Putamen (tissue), 1 donor: ENCODE measurements at regions not wholly inside any gene's neighbourhood (a gene's known extent, or its start where the extent isn't known, plus 50 kb on each side); places are given as distances from the start of the nearest gene placed in this dataset.
A peak's percentile ranks its signal among the peaks of the same experiment; 100 is the strongest.

ENCODE experiments used
- DNase-seq: peaks from one replicate; pipeline ENCODE4 v3.0.0-alpha.2; 2016; ENCODE audit warnings: low spot score

DNA sequence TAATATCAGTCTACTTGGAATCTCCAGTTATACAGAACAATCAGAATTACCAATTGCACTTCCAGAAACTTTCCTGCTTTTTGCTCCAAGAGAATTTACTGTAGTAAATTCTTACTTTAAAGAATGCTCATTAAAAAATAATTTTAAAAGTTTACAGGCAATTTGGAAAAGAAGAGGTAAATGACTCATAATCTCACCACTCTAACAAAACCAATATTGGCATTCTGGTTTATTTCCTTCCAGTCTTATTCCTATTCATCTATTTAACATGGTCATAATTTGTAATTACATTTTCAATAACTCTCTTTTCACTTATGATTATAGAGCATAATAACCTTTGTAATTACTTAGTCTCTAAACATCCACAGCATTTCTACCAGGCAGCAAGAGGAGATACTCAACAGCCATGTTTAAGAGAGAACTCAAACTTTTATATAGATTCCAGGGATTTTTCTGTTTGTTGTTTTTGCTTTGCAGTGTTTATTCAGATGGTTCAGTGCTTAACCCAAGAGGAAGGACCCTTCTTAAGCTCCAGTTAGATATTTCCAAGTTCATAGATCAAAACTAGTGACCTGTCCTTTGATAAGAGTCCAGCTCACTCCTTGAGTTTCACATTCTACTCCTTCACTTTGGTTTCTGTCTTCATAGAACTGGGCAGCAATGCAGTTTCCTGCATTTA is 464.7 kb downstream of the TXNL1 start:
- DNase-seq = no peak

DNA sequence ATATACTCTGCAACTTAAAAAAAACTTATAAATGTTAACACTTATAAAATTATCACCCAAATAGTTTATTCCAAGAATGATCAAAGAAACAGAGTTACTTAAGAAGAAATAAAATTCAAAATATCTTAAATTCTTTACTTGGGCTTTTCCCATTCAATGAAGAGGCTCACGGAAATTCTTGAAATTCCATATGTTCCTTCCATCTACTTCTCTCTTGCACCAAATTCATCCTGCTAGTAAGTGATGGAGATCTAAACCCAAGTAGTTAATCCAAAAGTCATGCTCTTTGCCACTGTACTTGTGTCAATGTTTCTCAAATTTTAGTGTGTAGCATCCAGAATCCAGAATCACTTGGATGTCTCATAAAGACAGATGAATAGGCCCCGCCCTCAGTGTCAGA is 465.9 kb downstream of the TXNL1 start:
- no peak for DNase-seq

DNA sequence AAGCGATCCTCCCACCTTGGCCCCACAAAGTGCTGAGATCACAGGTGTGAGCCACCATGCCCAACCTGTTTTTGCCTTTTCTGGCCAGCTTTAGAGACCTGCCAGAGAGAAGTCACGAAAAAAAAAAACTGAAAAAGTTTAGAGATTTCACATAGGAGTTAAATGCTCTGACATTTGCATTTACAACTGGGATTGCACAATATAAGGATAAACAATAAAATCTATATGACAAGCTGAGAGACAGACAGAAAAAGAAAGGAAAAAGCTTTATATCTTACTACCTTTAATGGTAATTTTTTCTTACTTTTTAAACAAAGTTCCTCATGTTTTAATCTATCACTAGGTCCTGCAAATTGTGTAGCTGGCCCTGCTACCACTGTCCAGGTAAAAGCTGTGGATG is 466.5 kb downstream of the TXNL1 start:
- DNase-seq = no peak

DNA sequence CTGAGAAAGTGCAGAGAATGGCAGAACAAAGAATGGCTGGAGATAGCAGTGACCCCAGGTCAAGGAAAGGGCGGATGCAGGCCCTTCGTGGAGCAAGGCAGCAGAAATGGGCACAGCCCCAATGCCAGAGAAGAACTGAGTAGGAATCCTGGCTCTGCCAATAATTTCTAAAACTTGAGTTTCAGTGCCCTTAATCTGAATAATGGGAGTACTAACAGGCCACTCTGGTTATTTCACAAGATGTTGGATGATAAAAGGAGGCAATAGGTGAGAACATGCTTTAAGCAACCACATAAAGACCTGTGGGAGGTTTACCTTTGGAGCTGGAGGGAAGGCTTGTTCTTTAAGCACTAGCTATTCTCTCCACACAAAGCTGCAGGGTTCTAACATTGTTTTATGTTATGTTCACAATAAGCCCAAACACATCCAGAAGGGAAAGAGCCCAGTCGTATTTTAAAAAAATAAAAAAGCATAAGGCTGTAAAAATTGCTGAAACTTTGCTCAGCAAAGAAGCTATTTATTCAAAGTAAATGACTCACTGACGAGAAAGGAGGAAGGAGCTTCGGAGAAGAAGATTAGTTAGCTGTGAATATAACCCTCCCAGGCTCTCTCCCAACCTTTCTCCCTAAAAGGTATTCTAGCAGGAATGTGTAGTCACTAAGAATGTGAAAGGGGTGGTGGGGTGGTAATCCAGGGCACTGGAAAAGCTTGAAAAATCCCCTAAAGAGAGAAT is 470.2 kb downstream of the TXNL1 start:
- DNase-seq = no peak

DNA sequence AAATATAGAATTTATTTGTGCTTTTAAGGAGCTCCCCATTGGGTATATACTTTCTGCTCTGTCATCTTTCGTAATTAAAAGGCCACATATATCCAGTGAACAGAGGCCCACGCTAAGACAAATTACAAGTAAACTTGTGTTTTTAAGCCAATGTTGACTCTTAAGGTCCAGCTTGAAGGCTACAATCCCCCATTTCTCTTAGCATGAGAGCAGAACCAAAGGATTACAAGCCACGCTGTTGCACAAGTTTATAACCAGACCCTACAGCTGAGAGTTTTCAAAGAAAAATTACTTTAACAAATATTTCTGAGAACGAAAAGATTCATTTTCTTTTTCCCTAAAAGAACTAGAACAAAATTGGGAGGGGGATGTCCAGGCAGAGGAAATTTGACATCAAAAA is 471.0 kb downstream of the TXNL1 start:
- DNase-seq = no peak

DNA sequence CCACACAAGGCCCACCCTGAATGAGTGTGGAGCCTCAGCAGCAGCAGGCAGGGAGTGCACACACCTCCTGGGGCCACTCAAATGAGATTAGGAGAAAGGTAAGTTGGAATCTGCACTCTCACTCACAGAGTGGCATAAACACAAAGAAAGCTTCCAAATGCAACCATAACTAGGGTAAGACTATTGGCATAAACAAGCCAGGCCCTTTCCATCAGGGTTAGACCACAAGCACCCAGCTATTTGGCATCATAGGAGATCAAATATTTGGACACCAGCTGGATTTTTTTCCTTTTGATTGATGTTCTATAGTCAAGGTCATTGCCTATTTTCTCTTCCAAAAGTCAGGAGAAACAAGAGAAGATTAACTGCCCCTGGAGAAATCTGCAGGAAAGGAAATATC is 471.5 kb downstream of the TXNL1 start:
- no peak for DNase-seq

DNA sequence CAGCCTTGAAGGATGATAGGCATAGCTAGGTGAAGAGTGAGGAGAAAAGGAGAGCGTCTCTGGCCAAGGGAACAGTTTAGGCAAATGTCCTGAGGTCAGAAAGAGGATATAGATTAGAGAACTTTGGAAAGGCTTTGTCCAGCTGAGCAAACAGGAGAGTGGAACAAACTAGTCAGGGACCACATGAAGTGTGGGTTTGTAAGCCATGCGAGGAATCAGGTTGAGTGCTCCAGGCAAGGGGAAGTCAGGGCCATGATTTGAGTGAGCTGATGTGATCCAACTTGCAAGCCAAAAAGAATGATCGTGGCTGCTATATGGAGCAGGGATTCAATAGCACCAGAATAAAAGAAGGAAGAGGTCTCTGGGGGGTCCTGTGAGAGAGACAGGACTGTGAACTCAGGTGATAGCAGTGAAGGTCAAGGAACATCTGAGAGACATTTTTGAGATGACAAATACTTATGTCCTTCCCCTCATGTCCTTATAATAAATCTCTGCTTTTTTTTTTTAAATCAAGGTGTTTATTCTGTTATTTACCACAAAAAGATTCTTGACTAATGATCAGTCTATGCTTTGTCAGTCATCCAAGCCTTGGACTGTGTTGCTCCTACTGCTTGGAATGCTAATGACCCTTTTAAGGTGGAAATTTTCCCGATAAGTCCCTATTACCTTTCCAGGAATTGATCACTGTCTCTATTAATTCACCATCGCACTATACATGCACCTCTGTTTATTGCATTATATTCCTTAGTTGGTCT is 472.6 kb downstream of the TXNL1 start:
- DNase-seq = no peak

DNA sequence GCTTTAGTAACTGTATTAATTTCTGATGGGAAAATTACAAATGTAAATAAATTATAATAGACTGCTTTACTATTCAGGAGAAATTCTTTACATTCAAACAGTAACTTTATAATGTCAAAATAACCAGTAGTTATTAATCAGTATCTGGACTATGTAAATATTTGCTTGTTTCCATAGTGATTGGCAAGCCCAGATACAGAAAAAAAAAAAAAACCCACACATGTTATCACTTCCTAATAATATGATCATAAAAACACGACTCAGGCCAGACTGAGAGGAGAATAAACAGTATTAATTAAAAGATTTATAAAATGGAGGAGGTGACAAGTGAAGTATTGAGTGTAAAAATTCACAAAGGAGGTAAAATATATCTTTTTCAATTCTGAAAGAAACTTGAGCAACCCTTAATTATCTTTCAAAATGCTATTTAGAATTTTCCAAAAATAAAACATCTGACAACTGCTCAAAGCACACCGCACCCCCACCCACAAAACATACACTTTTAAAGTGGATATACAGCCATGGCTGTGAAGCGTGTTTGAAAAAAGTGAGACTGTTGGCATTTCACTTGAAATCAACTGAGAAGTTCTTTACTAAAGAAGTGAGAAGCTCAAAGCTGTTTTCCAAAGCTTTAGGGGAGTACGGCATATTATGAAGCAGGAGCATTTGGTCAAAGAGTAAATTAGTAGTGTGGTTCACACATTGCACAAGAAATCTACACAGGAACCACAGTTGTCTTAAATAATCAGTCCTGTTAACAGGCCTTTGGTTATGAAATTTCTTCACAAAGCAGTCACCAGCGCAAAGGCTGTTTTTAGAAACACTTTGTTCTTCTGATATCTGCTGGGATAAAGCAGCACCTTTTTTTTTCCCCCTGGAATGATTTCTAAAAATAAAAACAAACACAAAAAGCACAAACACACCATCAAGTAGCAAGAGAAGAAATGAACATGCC is 475.8 kb downstream of the TXNL1 start:
- no peak for DNase-seq

DNA sequence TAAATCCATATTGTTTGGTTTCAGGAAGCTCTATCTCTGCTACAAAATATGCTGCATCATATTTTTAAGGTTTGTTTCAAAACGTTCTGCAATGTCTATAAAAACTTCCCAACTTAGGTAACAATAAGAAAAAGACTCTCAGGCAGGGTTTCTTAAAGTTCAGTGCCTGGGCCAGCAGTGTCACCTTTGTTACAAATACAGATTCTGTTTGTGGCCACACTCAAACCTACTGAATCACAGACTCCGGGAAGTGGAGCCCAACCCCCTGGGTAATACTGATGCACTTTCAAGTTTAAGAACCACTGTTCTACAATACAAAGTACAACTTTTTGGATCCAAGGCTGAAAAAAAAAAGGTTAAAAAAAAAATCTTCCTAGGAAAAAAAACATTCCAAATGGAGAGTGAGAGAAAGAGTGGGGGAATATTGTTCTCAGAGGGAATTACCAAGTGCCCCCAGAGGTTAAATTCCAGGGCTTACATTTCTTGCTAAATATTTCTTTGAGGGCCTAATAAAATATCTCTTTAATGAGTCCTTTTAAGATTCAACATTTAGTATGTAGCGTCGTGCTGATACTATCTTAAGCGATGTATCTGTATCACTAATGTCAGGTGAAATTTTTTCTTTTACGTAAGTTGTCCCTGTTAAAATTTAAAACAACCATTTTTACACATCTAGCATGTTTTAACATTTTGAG is 476.7 kb downstream of the TXNL1 start:
- no peak for DNase-seq

DNA sequence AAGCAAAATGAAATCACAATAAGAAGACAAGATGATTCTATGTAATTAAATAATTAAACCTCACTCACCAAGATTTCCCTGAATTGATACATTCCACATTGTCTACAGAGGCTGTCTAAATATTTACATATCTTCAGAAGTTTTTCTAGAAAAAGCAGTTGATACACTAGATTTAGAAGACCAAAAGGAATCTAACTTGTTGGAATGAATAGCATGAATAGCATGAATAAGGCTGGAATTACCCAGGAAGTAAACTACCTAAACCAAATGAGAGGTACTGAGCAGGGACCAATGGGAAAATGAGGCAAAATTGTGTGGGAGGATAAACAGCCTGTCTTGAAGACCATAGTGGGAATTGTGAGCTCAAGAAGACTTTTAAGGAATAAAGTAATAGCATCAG is 479.7 kb downstream of the TXNL1 start:
- DNase-seq = no peak

DNA sequence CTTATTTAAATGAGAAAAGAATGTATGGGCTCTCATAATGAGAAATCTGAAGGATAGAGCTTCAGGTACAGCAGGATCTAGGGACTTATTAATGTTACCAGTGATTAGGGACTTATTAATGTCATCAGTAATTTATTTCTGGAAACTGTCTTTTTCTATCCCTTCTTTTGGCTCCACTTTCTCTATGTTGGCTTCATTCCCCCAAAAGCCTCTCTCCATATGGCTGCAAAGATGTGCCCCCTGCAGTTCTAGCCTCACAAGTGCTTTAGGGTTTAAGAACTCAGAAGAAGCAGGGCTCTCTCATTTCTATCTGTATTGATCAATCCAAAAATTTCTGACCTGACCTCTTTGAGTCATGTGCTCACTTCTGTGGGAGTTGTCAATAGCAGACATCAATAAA is 480.9 kb downstream of the TXNL1 start:
- no peak for DNase-seq

DNA sequence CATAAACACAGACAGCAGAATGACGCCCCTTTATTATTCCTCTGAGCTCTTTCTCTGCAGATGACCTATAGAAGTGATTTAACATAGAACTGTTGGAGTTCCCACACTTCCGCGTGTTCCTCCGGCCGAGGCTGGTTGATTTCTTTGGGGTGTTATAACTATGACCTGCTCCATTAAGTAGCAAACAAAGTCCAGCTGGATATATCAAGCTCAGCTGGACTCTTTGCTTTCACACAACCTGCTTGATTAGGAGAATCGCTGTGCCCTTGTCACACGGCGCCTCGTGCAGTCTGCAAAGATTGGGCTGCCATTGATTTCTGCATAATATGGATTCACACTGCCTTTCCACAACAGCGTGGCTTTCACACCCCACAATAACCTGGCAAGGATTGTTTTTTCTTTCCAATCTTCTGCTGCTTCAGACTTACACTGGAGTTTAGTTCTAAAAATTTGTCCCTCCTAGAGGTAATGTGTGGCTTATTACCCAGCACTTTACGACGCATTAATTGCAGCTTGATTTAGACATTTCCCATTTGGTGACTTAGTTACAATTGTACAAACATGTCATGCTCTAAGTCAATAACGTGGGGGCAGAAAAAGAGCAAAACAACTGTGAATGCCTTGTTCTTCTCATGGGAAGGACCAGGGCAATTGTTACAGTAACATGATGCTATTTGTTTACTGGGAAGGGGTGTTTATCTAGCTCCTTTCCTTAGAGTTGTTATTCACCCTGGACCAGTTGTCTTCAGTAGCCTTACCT is 485.7 kb downstream of the TXNL1 start:
- DNase-seq = no peak

DNA sequence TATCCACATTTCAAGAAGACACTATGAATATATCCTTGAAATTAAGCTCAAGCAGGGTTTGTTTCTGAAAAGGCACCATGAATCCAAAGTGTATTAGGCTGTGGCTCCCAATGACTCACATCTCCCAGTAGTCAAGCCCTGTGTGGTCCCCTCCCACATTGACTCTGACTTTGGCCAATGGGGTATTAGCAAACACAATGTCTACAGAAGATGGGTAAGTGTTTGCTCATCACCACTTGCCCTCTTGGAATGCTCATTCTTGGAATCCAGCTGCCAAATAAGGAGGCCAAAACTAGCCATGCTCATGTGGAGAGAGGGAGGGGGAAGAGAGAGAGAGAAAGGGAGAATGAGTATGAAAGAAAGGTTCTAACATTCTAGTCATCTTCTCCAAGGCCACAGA is 490.0 kb downstream of the TXNL1 start:
- DNase-seq = no peak

DNA sequence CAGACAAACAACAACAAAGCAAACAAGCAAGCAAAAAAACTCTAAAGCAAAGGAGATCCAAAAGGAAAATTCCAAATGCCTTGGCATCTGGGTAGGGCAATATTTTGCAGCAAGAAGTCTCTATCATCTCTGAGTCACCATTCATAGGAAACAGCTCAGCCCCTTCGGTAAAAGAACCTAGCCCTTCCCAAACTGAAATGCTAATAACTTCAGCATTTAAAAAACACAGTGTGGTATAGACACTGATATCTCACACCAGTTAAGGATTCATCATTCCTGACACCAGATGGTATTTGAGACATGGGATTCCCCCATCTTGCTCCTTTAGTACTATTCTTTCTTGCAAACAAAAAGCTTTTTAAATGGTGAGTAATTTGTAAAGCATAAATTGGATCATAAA is 491.8 kb downstream of the TXNL1 start:
- no peak for DNase-seq

DNA sequence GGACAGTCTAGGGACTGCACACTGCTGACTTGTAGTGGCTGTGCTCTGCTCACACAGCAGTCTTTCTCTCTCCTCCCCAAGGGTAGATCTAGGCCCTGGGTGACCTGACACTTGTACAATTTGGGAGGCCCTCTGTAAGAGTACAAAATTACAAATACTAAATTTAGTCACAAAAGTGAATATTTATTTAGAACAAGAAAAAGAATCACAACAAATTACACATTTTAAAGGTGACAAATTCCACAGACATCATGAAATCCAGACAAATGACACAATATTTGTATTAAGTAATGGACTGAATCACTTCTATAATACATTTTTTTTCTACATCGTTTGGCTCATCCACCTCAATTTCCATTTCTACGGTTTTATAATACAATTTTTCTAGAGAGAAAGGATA is 496.4 kb downstream of the TXNL1 start:
- no peak for DNase-seq

DNA sequence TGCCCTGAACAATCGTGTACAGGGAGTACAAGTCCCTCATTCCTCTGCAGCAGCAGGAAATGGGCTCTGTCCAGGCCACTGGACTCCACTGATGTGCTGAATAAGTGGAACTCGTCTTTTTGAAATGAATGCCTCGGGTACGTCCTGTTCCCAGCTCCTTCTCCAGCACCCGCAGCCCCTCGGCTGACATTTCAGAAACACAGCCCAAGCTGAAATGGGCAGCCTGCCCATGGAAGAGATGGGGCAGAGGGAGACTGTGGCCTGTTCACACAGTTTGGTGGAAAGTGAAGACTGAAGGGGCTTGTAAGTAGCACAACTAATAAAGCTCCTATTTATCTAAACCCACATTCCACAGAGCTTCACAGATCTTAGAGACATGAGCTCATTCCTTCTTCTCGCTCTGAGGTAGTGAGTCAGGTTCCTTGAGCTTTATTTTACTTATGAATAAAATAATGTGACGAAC is 498.6 kb downstream of the TXNL1 start:
- DNase-seq = peak; percentile 43

DNA sequence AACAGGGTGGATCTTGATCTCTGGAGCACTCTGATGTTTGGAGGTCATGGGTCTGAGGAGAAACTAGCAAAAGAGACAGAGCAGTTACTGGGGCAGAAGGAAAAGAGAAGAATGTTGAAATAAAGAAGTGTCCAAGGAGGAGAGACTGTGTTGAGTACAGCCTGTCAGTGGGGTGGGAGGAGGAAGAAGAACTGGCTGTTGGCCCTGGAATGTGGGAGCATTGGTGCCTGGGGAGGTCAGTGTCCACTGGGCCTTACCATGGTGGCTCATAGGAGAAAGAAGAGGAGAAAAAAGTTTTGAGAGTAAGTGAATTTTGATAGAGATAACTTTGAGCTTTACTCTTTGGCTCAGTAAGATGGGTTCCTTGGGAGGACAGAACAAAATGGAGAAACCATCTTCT is 499.0 kb downstream of the TXNL1 start:
- DNase-seq = no peak

DNA sequence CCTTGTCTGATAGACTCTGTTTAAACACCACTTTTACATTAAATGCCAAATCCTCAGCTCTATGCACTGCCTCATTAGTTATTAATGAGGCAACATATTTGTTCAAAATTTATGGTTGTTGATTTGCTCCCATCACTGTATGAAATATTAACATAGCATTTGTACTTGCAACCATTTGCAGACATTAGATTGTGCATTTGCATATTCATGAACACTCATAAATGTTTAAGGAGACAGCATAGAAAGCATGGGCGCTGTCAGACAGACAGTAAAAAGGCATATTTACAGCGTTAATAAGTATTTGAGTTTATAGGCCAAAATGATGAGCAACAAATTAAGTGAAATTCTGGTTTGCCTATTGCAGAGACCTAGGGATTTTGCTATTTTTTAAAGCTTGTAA is 502.3 kb downstream of the TXNL1 start:
- no peak for DNase-seq

DNA sequence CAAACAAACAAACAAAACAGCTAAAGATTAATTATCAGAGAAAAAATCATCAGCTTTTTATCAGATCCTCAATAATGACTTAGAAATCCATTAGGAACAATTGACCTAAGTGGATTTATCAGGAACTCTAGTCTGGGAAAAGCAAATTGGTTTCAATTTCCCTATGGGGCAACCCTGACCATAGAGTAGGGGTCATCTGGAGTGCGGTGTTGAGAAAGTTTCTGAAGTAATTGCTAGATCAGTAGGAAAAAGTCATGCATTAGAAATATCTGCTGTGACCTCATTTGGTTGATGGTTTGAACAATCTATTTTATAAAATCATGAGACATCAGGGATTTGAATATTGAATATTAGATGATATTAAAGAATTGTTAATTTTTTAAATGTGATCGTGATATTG is 507.9 kb downstream of the TXNL1 start:
- DNase-seq = no peak

DNA sequence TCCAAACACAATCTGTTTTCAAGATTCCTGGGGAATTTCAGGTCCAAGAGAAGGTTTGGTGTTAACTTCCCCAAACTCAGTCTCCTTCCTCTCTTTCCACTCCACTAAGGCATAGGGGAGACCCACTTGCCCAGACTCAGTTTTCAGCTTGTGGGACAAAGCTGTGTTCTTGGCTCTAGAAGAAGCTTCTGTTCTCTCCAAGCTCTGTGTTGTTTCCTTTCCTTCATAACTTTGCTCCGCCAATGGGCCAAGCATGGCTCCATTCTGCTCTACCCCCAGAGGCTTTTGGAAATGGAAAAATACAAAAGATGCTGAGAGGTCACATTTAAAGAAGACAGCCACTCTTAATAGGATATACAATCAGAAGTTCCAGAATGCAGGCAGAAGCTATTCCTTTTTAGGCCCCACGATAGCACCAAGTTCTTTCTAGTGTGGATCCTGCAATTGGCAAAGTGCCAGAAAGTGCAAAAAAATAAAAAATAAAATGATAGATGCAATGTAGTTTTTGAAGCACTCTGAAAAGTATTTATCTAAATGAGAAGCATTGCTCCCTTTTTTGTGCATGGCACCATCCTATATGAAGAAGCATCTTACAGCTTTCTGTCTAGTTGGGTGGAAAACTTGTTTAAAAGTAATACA is 510.1 kb downstream of the TXNL1 start:
- no peak for DNase-seq
